GM23338 (cell line): ENCODE measurements at regions not wholly inside any gene's neighbourhood (a gene's known extent, or its start where the extent isn't known, plus 50 kb on each side); places are given as distances from the start of the nearest gene placed in this dataset.

Source experiments
- ATAC-seq: fragments of 200-7000 bp; cut with Tn5 transposase; 3 replicates; pipeline ENCODE4 v1.9.1; 2020
- DNase-seq: peaks from one replicate; pipeline ENCODE4 v3.0.0-alpha.2; 2015; ENCODE audit warnings: low spot score
- H2AFZ ChIP-seq: fragments of 200-600 bp; sonication (generic); 2 replicates; pipeline ENCODE4 v1.8.0; 2016; ENCODE audit warnings: antibody characterized with exemption, mild to moderate bottlenecking, moderate library complexity
- H3F3A ChIP-seq: fragments of 200-600 bp; sonication (generic); replicated peaks from 2 replicates; pipeline ENCODE4 v1.8.0; 2017; ENCODE audit warnings: antibody characterized with exemption, mixed run types, low read depth
- H3K27ac ChIP-seq: fragments of 200-600 bp; sonication (generic); 2 replicates; pipeline ENCODE4 v1.6.1; 2016; ENCODE audit warnings: low read depth
- H3K27me3 ChIP-seq: fragments of 200-600 bp; sonication (generic); 2 replicates; pipeline ENCODE4 v1.8.0; 2016; ENCODE audit warnings: mild to moderate bottlenecking, mixed run types, moderate library complexity; ENCODE audit not compliant: insufficient read depth
- H3K36me3 ChIP-seq: fragments of 200-600 bp; sonication (generic); 2 replicates; pipeline ENCODE4 v1.8.0; 2016; ENCODE audit warnings: mild to moderate bottlenecking; ENCODE audit not compliant: insufficient read depth
- H3K4me1 ChIP-seq: fragments of 200-600 bp; sonication (generic); 2 replicates; pipeline ENCODE4 v1.8.0; 2016; ENCODE audit warnings: mild to moderate bottlenecking, moderate library complexity; ENCODE audit not compliant: insufficient read depth
- H3K4me2 ChIP-seq: fragments of 200-600 bp; sonication (generic); 2 replicates; pipeline ENCODE4 v1.7.1; 2017; ENCODE audit warnings: mixed run types
- H3K4me3 ChIP-seq: fragments of 200-600 bp; sonication (generic); 2 replicates; pipeline ENCODE4 v1.6.1; 2016; ENCODE audit warnings: mixed run types
- H3K79me2 ChIP-seq: fragments of 200-600 bp; sonication (generic); replicated peaks from 2 replicates; pipeline ENCODE4 v1.8.0; 2017; ENCODE audit warnings: mild to moderate bottlenecking; ENCODE audit not compliant: insufficient read depth
- H3K9me2 ChIP-seq: fragments of 200-600 bp; sonication (generic); 2 replicates; pipeline ENCODE4 v1.8.0; 2017; ENCODE audit not compliant: insufficient read depth
- H4K20me1 ChIP-seq: fragments of 200-600 bp; sonication (generic); replicated peaks from 2 replicates; pipeline ENCODE4 v1.8.0; 2017; ENCODE audit warnings: mild to moderate bottlenecking; ENCODE audit not compliant: insufficient read depth
- H3K27ac Mint-ChIP-seq: 2 replicates; pipeline ENCODE4 v1.8.0; 2020; ENCODE audit warnings: inconsistent platforms, mild to moderate bottlenecking, moderate library complexity, mixed read lengths
- H3K27me3 Mint-ChIP-seq: 3 replicates; pipeline ENCODE4 v1.8.0; 2022; ENCODE audit warnings: low read depth, mild to moderate bottlenecking, moderate library complexity, mixed read lengths, inconsistent platforms; ENCODE audit not compliant: insufficient read depth, poor library complexity
- H3K36me3 Mint-ChIP-seq: 3 replicates; pipeline ENCODE4 v1.8.0; 2021; ENCODE audit warnings: low read depth, mild to moderate bottlenecking, inconsistent platforms, moderate library complexity, mixed read lengths
- H3K4me1 Mint-ChIP-seq: 3 replicates; pipeline ENCODE4 v1.8.0; 2020; ENCODE audit warnings: mild to moderate bottlenecking, inconsistent platforms, mixed read lengths
- H3K4me3 Mint-ChIP-seq: 3 replicates; pipeline ENCODE4 v1.8.0; 2021; ENCODE audit warnings: moderate library complexity, mild to moderate bottlenecking, inconsistent platforms, mixed read lengths
- H3K9me3 Mint-ChIP-seq: 3 replicates; pipeline ENCODE4 v1.8.0; 2020; ENCODE audit warnings: moderate library complexity, mild to moderate bottlenecking, inconsistent platforms, mixed read lengths
- CREB1 ChIP-seq: fragments of 250-450 bp; sonication (Bioruptor Pico); IDR thresholded peaks from 2 replicates; pipeline ENCODE4 v1.5.0; 2020; ENCODE audit warnings: low read depth, mild to moderate bottlenecking, moderate library complexity
- EZH2 ChIP-seq: fragments of 200-600 bp; sonication (generic); IDR thresholded peaks from one replicate; pipeline ENCODE4 v1.8.0; 2017; ENCODE audit warnings: antibody characterized with exemption, mild to moderate bottlenecking, low read depth; ENCODE audit not compliant: unreplicated experiment
- EZH2phosphoT487 ChIP-seq: fragments of 200-600 bp; sonication (generic); IDR thresholded peaks from one replicate; pipeline ENCODE4 v1.8.1; 2018; ENCODE audit warnings: antibody characterized with exemption; ENCODE audit not compliant: unreplicated experiment
- POLR2AphosphoS5 ChIP-seq: IDR thresholded peaks from 2 replicates; pipeline ENCODE4 v1.6.1; 2016; ENCODE audit warnings: antibody characterized with exemption, low read depth
- REST ChIP-seq: IDR thresholded peaks from one replicate; pipeline ENCODE4 v1.6.1; 2018; ENCODE audit warnings: antibody characterized with exemption; ENCODE audit not compliant: unreplicated experiment
- TF ChIP-seq, protein P1 (sequence below): fragments of 250-450 bp; sonication (Bioruptor Pico); IDR thresholded peaks from 2 replicates; pipeline ENCODE4 v1.5.0; 2020; ENCODE audit warnings: mild to moderate bottlenecking, moderate library complexity

DNA sequence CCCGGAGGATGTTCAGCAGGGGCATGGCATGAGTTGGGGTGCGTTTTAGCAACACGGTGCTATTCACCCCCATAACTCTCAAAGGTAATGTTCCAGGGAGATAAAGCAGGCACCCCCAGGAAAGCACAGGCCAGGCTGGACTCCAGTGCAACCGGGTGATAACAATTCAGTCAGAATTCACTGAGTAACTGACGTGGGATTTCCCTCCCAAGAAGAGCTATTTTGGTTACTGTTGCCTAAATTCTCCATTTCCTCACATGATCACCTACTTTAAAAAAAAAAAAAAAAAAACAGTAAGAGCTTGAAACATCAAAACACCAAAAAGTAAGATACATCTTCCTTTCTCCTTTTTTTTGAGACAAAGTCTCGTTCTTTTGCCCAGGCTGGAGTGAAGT lies 137.6 kb upstream of the WWC1 start (continued):
- TF ChIP-seq, protein P1, sequence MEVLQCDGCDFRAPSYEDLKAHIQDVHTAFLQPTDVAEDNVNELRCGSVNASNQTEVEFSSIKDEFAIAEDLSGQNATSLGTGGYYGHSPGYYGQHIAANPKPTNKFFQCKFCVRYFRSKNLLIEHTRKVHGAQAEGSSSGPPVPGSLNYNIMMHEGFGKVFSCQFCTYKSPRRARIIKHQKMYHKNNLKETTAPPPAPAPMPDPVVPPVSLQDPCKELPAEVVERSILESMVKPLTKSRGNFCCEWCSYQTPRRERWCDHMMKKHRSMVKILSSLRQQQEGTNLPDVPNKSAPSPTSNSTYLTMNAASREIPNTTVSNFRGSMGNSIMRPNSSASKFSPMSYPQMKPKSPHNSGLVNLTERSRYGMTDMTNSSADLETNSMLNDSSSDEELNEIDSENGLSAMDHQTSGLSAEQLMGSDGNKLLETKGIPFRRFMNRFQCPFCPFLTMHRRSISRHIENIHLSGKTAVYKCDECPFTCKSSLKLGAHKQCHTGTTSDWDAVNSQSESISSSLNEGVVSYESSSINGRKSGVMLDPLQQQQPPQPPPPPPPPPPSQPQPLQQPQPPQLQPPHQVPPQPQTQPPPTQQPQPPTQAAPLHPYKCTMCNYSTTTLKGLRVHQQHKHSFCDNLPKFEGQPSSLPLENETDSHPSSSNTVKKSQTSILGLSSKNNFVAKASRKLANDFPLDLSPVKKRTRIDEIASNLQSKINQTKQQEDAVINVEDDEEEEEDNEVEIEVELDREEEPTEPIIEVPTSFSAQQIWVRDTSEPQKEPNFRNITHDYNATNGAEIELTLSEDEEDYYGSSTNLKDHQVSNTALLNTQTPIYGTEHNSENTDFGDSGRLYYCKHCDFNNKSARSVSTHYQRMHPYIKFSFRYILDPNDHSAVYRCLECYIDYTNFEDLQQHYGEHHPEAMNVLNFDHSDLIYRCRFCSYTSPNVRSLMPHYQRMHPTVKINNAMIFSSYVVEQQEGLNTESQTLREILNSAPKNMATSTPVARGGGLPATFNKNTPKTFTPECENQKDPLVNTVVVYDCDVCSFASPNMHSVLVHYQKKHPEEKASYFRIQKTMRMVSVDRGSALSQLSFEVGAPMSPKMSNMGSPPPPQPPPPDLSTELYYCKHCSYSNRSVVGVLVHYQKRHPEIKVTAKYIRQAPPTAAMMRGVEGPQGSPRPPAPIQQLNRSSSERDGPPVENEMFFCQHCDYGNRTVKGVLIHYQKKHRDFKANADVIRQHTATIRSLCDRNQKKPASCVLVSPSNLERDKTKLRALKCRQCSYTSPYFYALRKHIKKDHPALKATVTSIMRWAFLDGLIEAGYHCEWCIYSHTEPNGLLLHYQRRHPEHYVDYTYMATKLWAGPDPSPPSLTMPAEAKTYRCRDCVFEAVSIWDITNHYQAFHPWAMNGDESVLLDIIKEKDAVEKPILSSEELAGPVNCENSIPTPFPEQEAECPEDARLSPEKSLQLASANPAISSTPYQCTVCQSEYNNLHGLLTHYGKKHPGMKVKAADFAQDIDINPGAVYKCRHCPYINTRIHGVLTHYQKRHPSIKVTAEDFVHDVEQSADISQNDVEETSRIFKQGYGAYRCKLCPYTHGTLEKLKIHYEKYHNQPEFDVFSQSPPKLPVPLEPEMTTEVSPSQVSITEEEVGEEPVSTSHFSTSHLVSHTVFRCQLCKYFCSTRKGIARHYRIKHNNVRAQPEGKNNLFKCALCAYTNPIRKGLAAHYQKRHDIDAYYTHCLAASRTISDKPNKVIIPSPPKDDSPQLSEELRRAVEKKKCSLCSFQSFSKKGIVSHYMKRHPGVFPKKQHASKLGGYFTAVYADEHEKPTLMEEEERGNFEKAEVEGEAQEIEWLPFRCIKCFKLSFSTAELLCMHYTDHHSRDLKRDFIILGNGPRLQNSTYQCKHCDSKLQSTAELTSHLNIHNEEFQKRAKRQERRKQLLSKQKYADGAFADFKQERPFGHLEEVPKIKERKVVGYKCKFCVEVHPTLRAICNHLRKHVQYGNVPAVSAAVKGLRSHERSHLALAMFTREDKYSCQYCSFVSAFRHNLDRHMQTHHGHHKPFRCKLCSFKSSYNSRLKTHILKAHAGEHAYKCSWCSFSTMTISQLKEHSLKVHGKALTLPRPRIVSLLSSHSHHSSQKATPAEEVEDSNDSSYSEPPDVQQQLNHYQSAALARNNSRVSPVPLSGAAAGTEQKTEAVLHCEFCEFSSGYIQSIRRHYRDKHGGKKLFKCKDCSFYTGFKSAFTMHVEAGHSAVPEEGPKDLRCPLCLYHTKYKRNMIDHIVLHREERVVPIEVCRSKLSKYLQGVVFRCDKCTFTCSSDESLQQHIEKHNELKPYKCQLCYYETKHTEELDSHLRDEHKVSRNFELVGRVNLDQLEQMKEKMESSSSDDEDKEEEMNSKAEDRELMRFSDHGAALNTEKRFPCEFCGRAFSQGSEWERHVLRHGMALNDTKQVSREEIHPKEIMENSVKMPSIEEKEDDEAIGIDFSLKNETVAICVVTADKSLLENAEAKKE (CRISPR knock-in tag), result no peak
- no peak for TF ChIP-seq CREB1 (CRISPR knock-in tag)
- no peak for TF ChIP-seq POLR2AphosphoS5

DNA sequence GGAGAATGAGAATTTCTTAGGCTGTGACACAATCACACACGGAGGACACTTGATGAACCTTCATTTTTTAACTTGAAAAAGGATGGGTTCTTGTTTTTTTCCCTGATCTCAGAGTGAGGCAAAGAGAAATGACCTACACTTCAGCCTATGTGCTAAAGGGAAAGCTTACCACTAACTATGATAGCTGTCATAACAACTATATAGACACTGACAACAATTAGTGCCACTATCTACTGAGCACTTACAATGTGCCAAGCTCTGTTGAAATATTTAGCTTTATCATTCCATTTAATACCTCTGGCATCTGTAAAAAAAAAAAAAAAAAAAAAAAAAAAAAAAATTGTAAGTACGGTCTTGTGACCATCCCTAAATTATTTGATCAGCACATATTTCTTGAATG lies 135.9 kb upstream of the WWC1 start:
- H3K9me3 Mint-ChIP-seq, result no peaks in the 10 kb centered on the region
- Histone ChIP-seq H3K79me2 (no peaks in the 10 kb centered on the region), H3K36me3 (no peaks in the 10 kb centered on the region), H2AFZ (no peak overlapping the region), H3K9me2 (0 out of 2 replicates have a peak, but pooled peaks cover under 1% of the 10 kb centered on the region), H4K20me1 (no peaks in the 10 kb centered on the region), H3K4me1 (peaks cover 13% of the 10 kb centered on the region), H3K4me3 (no peak overlapping the region), H3K4me2 (no peak overlapping the region), H3K27me3 (no peaks in the 10 kb centered on the region), H3K27ac (no peak overlapping the region), H3F3A (no peaks in the 10 kb centered on the region)
- no peaks in the 10 kb centered on the region for H3K36me3 Mint-ChIP-seq
- H3K27ac Mint-ChIP-seq, result no peak overlapping the region
- no peak for DNase-seq
- H3K4me3 Mint-ChIP-seq, result no peak overlapping the region
- peaks cover 3% of the 10 kb centered on the region for H3K27me3 Mint-ChIP-seq
- ATAC-seq, result no peak
- peaks cover 42% of the 10 kb centered on the region for H3K4me1 Mint-ChIP-seq
- TF ChIP-seq, protein P1 (CRISPR knock-in tag), result no peak
- TF ChIP-seq REST, result no peak
- TF ChIP-seq EZH2, result no peak
- TF ChIP-seq EZH2phosphoT487, result no peak
